ENCODE measurements at regions not wholly inside any gene's neighbourhood (a gene's known extent, or its start where the extent isn't known, plus 50 kb on each side); places are given as distances from the start of the nearest gene placed in this dataset.

GRCh38 chr5:32851559-32852173 lies 140.5 kb downstream of the NPR3 start:
- TF ChIP-seq CTCF (IDR thresholded peaks at IDR 0.05) (no peak), POLR2A (IDR thresholded peaks at IDR 0.05) (no peak), EP300 (IDR thresholded peaks at IDR 0.05) (no peak)

Data from ovary (tissue), 3 donors.